ENCODE measurements at regions not wholly inside any gene's neighbourhood (a gene's known extent, or its start where the extent isn't known, plus 50 kb on each side); places are given as distances from the start of the nearest gene placed in this dataset.

DNA sequence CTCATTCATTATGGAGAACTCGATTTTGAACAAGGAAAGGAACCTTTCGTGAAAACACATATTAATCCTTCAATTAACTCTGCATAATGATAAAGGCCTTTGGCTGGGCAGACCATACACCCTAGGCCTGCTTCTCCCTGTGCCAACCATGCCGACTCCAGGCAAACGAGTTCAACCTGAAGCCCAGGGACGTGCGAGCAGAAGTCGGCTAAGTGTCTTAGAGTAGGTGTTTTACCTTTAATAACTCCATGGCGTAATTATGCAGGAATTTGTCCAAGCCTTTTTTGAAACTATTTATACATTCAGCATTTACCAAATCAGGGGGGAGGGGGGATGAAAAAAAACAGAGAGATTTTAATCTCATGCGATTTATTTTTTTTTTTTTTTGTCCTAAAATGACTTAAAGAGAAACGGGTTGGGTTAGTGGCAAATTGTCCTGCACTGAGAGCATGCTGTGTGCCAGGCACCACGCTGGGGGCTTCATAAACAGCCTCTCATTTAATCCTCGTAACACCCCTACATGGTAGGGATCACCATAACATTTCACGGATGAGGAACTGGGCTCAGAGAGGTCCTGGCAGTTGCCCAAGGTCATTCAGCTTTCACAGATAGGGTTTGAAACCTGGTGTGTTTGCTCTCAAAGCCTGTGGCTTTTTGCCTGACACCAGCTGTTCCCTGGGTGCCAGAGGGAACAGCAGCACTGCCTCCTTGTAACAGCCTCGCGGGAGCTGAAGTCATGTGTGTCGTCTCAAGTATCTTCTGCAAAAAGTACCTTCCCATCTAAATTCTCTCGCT is 423.9 kb downstream of the MN1 start:
- no peaks in the 10 kb centered on the region for H3K27me3 ChIP-seq
- H3K27ac ChIP-seq: no peak overlapping the region
- TF ChIP-seq, protein P1, sequence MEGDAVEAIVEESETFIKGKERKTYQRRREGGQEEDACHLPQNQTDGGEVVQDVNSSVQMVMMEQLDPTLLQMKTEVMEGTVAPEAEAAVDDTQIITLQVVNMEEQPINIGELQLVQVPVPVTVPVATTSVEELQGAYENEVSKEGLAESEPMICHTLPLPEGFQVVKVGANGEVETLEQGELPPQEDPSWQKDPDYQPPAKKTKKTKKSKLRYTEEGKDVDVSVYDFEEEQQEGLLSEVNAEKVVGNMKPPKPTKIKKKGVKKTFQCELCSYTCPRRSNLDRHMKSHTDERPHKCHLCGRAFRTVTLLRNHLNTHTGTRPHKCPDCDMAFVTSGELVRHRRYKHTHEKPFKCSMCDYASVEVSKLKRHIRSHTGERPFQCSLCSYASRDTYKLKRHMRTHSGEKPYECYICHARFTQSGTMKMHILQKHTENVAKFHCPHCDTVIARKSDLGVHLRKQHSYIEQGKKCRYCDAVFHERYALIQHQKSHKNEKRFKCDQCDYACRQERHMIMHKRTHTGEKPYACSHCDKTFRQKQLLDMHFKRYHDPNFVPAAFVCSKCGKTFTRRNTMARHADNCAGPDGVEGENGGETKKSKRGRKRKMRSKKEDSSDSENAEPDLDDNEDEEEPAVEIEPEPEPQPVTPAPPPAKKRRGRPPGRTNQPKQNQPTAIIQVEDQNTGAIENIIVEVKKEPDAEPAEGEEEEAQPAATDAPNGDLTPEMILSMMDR (IDR thresholded peaks at IDR 0.05): no peak
- no peak overlapping the region for H3K4me3 ChIP-seq
- DNase-seq (no peak), ATAC-seq (peak; percentile 59)
- peaks cover 6% of the 10 kb centered on the region for H3K4me1 ChIP-seq
- H3K36me3 ChIP-seq: no peaks in the 10 kb centered on the region
- H3K9me3 ChIP-seq: no peaks in the 10 kb centered on the region
- intact Hi-C loops (cut with DNase I): no loop called here

DNA sequence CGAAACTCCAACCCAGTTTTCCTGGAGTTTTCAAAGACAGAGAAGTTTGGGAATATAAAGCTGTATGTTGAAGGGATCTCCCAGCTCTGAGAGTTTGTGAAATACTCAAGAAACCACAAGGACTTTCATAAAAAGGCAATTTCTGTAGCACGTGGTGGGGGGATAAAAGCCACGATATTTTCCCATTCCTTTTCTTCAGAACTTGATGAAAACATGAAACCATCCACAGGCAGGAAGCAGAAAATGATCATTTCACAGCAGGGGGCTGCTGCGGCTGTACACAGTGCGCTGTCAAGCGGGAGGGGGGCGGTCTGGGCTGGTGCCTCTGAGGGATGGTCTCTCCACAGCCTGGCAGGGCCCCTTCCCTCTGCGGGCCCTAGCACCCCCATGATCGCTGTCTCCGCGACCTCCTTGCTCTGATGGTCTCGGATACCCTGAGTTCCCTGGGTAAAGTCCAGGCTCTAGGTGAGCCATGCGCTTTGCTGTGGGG is 423.2 kb downstream of the MN1 start:
- intact Hi-C loops (cut with DNase I): no loop called here
- Histone ChIP-seq H3K4me1 (peaks cover 6% of the 10 kb centered on the region), H3K27ac (no peak overlapping the region), H3K9me3 (no peaks in the 10 kb centered on the region), H3K27me3 (no peaks in the 10 kb centered on the region), H3K36me3 (no peaks in the 10 kb centered on the region), H3K4me3 (no peak overlapping the region)
- DNase-seq (no peak), ATAC-seq (no peak)
- TF ChIP-seq, protein P1 (IDR thresholded peaks at IDR 0.05): no peak

DNA sequence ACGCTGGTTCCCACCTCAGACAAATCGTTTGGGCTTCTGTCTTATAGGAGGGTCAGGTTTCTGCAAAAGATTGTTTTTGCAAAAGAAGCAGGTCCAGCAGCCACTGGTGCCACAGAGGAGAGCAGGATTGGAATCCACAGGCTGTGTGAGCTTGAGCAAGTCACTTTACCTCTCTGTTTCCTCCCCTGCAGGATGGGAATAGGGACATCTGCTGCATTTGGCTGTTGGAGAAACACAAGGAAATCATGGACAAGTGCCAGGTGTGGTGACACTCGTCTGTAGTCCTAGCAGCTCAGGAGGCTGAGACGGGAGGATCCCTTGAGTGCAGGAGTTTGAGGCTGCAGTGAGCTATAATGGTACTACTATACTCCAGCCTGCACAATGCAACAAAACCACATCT is 422.6 kb downstream of the MN1 start:
- Histone ChIP-seq H3K27ac (no peak overlapping the region), H3K4me1 (peaks cover 6% of the 10 kb centered on the region), H3K9me3 (no peaks in the 10 kb centered on the region), H3K27me3 (no peaks in the 10 kb centered on the region), H3K36me3 (no peaks in the 10 kb centered on the region), H3K4me3 (no peak overlapping the region)
- DNase-seq (no peak), ATAC-seq (no peak)
- intact Hi-C loops (cut with DNase I): no loop called here
- TF ChIP-seq, protein P1 (IDR thresholded peaks at IDR 0.05): no peak

DNA sequence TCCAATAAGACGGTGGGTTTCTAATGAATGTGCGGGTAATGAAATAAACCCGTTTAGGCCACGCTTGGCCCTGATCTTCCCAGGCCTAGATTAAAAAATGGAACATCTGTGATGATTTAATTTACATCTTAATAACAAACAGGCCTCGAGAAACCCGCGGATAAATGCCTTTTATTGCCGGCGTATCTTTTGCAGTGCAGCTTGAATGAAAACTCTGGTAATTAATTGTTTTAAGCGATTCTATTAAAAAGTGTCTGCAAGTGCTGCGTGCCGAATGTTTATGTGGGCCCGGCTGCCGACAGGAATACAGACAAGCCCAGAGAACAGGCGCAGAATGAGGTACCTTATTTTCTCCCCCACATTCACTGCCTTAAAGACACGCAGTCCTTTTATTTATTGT is 420.7 kb downstream of the MN1 start:
- peaks cover 6% of the 10 kb centered on the region for H3K4me1 ChIP-seq
- H3K27me3 ChIP-seq: peaks cover 11% of the 10 kb centered on the region
- no peak overlapping the region for H3K27ac ChIP-seq
- TF ChIP-seq, protein P1 (IDR thresholded peaks at IDR 0.05): no peak
- no peaks in the 10 kb centered on the region for H3K9me3 ChIP-seq
- no peaks in the 10 kb centered on the region for H3K36me3 ChIP-seq
- DNase-seq: no peak
- no peak overlapping the region for H3K4me3 ChIP-seq
- intact Hi-C loops (cut with DNase I): no loop called here
- no peak for ATAC-seq

DNA sequence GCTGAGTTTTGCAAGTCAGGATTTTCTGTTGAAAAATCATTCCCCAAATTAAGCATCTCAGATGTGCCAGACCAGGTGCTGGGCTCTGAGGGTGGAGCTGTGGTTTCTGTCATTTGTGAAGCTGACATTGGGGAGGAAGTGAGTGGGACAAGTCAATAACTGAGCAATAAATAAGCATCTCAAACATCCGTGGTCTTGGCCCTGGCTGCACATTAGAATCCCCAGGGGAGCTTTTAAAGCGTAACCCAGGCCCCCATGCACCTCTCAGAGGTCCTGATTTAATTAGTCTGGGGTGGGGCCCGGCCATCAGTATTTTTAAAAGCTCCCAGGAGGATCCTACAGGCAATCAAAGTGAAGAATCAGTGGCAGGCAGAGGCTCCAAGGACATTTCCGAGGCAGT is 420.0 kb downstream of the MN1 start:
- H3K36me3 ChIP-seq: no peaks in the 10 kb centered on the region
- intact Hi-C loops (cut with DNase I): no loop called here
- no peak overlapping the region for H3K27ac ChIP-seq
- ATAC-seq: no peak
- TF ChIP-seq, protein P1 (IDR thresholded peaks at IDR 0.05): no peak
- H3K9me3 ChIP-seq: no peaks in the 10 kb centered on the region
- H3K27me3 ChIP-seq: peaks cover 11% of the 10 kb centered on the region
- no peak overlapping the region for H3K4me3 ChIP-seq
- peaks cover 6% of the 10 kb centered on the region for H3K4me1 ChIP-seq
- no peak for DNase-seq
